Stromal cell of bone marrow (primary cell): ENCODE measurements at regions not wholly inside any gene's neighbourhood (a gene's known extent, or its start where the extent isn't known, plus 50 kb on each side); places are given as distances from the start of the nearest gene placed in this dataset.
A peak's percentile ranks its signal among the peaks of the same experiment; 100 is the strongest.

Experiments used
- DNase-seq: peaks from one replicate; pipeline ENCODE4 v3.0.0-alpha.2; 2012; ENCODE audit warnings: low read depth

DNA sequence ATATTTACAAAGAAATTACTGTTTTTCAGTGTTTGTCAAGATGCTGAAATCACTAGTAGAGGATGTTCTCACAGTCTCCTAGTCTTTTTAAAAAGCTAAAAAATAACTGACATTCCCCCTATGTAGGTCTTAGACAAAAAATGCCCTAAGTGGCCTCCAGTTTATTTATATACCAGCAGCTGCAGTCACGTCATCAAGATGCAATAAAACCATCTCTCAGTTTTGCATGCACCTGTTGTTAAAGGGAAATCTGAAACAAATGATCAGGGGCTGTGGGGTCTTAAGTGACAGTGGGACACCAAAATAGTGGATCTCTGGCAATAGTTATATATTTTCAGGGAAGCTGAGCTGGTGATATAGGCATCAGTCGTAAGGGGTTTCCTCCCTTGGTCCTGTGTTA is 146.5 kb upstream of the ARPP21 start:
- no peak for DNase-seq

DNA sequence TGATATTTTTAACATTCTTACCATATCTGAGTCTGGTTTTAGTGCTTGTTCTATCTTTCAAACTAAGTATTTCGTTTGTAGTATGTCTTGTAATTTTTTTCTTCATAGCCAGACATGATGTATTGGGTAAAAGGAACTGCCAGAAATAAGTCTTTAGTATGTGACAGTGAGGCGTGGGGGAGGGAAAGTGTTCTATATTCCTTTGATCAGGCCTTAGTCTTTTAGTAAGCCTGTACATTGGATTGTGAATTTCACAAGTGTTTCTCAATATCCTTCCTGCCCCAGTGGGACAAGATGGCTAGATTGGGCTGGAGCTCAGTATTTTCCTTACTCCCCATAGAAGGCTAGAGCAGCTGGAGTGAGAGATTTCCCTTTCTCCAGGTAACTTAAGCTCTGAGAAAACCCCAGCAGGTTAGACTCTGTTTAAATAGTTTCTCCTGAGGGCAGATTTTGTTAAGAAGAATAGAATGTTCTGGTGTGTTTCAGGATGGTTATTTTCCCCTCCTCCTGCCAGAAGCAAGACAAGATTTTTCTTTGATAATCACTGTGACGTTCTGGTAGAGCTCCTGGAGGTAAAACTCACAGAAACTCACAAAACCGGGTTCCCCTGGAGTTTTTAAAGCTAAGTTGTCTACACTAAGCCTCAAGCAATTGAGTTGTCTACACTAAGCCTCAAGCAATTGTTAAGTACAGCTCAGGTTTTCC is 140.7 kb upstream of the ARPP21 start:
- no peak for DNase-seq

DNA sequence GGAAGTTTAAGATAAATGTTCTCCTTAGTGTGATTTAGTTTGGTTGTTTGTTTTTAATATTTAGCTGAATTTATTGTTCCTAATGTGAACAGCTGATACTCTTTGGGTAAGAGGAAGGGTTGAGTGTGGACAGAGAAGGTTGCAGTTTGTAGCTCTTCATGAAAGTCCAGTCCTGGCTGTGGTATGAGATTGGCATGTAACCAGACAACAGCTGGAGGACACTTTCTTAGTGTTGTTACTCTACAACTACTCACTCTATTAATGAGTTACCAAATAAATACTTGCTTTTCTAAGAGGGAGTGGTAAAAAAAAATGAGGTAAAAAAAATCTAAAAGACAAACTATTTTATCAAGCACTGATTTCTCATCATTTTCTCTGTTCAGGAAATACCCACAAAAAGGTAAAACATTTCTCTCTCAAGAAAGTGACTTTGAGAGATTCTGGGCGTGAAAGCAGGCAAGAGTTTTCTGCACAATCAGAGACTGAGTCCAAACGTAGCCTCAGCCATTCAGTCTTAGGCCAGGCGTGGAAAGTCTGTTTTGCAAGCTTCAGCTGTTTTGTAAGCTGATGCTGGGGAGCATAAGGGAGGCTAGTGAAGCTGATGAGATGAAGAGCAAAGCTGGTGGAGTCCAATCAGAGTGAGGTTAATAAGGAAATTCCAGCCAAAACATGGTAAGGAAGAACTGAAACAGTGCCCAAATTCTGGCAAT is 138.5 kb upstream of the ARPP21 start:
- DNase-seq: no peak

DNA sequence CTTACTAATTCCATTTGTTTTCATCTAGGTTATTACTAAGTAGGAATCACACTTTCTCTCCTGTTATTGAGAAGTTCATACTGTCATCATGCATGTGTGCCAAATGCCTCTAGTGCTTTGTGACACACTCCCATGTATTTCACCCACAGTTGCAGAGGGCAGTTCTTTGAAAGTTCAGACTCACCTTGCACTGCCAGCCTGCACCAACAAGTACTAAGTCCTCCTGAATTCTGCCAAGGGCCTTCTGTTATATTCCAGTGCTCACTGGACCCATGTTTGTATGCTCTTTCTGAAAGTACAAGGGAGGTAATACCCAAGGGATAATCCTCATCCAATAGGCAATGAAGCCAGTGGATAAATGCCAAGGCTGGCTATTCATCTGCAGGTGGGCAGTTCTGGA is 136.6 kb upstream of the ARPP21 start:
- no peak for DNase-seq

DNA sequence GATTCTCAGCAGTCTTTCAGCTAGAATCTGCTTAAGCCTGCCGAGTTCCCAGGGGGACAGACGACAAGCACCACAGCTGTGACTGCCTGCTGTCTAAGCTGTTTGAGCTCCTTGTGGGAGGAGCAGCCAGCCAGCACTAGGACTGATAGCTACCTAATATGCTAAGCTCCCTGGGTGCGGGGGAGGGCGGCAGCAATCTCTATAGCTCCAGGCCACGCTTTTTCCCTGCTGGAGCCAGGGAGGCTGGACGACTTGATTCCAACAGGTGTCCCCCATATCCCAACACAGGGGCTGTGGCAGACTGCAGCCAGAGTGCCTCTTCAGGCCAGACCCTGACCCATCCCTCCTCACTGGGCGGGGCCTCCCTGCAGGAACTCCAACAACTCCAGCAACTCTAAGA is 134.1 kb upstream of the ARPP21 start:
- no peak for DNase-seq

DNA sequence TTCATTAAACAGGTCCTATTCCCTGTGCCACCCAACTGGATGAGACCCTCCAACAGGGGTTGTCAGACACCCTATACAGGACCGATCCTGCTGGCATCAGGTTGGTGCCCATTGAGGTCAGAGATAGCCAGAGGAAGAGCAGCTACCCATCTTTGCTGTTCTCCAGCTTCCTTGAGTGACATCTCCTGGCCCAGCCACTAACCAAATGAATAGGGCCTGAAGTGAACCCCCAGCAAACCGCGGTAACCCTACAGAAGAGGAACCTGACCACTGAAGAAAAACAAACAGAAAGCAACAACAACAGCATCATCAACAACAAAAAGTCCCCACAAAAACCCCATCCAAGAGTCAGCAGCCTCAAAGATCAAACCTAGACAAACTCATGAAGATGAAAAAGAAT is 133.6 kb upstream of the ARPP21 start:
- DNase-seq: no peak

DNA sequence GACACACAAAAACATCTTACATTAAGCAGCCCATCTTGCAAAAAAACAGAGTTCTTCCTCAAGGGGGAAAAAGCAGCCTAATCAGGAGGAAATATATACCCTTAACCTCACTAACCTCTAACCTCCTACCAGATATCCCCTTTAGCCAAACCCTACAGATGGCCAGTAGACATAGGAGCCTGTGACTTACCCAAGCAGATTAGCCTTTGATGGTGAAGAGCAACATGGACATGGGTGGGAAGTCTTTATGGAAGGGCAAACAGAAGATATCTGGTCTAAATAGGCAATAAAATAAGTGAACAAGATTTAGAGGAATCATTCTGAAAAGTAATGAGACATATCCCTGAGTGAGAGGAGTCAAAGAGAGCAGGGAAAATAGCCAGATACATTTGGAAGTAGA is 119.4 kb upstream of the ARPP21 start:
- no peak for DNase-seq

DNA sequence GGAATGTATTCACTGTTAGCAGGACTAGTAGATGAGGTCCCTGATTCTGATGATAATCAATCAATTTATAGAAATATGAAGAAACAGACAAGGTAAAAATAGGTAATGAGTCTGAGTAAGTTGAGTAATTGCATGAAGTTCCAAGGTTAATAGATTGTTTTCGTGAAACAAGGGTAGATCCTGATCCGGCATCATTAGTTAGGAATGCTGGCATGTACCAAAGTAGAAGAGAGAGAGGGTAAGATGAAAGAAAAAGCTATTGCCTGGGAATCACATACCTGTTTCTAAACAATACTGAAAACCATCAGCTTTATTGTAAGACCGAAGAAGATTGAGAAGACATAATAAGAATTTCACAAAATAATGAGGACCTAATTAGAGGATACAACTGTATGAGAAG is 118.1 kb upstream of the ARPP21 start:
- no peak for DNase-seq

DNA sequence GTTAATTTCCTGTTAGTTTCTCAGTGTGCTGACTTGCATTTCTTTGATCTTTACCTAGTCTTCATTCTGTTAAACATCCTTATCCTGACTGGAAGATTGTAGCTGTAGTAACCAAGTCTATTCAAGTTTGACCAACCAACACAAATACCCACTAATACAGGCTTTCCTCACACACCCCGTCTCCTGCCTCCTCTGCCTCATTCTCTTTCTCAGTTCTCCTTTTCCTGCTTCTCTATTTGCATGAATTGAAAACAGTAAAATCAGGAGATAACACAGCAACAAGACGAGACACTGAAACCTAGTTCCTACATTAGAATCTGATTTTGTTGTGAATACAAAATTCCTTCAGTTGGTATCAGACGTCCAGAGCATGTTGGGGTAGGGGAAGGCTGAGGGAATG is 116.9 kb upstream of the ARPP21 start:
- DNase-seq: no peak

DNA sequence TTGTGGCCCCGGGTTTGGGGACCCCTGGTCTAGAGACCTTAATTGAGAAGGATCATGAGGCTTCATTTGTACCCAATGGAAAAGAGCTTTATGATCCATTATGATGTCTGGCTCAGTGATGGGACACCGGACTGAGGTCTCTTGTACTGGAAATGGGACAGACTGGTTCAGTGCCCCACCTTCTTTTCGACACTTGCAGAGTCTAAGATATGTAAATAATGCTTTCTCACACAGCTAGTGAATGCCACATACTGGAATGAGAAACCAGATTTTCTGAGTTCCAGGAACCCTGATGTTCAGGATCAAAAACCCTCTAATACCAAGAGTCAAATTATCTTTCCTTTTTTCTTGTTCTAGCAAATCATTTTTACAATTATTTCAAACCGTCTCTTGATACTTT is 116.3 kb upstream of the ARPP21 start:
- no peak for DNase-seq

DNA sequence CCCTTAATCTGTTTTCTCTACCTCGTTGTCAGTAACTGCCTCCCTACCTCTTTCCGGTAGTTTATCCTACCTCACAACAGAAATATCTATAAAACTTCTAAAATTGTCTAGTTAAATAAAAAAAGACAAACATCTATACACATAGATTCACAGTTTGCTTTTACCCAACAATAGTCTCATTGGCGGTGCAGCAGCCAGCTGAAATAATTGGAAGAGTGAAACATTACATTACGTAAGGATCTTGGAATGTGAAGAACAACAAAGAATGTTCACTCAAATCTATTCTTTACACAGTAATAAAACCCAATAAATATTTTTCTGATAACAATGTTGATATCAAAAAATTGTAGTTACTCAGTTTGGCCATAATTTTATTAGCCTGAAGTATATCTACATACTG is 115.5 kb upstream of the ARPP21 start:
- DNase-seq: peak; percentile 2

DNA sequence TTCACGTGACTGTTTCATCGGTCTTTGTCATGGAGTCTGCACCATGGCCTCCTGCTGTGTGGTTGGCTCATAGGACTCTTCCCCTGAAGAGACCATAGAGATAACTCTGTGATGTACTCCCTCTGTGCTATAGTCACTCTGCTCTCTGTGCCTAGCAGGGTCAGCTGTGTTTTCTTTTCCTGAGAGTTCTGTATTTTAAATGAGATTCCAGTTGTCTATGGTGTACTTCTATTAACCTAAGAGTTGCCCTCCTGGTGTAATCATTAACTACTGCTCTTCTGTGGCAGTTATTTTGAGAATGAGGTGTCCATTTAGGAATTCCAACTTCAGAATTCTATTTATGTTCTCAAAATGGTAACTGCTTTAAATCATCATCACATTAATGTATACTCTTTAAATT is 114.5 kb upstream of the ARPP21 start:
- no peak for DNase-seq

DNA sequence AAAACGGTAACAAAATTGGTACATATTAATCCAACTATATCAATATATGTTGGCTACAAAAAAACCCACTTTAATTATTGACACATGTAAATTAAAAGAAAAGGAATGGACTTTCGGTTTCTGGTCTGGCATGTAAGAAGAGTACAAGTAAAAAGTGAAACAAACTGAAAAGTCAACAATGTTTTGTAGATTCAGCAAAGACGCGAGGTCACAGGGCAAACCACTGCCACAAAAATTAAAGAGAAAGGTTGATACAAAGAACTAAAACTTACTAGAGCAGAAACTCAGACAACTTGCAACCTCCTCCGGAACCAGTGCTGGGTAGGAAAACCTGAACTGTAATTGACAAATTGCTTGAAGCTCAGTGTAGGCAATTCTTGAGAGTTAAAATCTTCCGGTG is 110.6 kb upstream of the ARPP21 start:
- DNase-seq: no peak

DNA sequence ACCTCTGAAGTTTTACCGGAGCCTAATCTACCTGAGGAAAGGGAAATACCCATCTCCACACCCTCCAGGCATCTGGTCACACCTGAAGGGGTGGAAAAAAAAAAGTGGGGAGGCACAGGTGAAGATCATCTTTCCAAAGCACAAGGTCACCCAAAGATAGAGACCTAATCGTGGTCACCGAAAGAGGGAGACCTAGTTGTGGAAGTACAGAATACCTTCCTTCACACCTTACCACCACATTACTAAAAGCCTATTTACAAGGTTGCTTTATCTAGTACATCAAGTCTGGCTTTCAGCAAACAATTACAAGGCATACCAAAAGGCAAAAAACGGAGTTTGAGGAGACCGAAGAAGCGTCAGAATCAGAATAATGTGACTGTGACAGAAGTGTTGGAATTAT is 110.0 kb upstream of the ARPP21 start:
- DNase-seq: no peak

DNA sequence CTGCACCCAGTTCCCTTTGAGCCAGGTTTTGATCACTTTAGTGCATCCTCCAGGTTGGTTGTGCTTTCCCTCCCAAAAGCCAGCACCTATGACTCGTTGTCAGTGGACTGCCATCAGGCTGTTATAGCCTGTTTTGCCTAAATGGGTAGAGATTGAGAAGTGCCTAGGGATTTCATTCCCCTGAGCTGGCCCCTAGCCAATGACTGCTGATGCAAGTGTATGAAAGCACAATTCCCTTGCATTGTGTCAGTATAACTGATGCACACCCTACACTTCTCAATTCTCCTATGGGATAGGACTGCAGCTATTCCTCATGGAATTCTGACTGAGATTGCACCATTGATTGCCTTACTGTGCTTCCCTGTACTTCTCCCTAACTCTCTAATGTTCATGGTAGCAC is 102.1 kb upstream of the ARPP21 start:
- no peak for DNase-seq

DNA sequence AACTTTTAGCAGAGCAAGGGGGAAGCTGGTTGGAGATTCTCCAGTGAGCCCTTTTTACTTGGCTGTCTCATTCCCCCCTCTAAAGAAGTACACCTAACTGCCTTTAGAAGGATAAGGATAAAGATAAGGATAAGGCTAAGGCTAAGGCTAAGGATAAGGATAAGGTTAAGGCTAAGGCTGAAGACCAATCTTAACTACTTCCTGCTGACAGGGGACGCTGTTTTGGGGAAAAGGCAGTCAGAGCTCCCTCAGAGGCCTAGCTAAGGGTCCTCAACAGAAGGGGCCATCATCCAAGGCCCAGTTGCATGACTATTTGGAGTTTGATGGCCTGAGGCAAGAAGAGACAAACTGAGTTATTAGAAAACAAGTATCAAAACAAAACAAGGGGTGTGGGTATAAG is 94.3 kb upstream of the ARPP21 start:
- DNase-seq: no peak

DNA sequence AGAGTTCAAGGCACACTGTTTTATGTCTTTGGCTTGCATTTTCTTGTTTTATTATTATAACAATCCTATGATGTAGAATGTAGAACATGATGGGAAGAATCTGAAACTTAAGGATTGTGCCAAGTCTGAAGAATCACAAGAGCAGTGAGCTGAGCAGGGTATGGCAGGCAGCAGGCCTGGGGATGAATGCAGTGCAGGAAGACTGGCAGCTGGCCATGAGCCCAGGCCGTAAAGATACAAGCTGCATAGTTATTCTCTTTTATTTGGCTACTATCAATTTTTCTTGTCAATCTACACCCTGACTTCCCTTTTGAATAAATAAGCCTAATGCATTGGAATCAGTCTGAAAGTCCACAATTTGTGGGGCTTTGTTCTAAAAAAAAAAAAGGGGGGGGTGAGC is 89.6 kb upstream of the ARPP21 start:
- no peak for DNase-seq

DNA sequence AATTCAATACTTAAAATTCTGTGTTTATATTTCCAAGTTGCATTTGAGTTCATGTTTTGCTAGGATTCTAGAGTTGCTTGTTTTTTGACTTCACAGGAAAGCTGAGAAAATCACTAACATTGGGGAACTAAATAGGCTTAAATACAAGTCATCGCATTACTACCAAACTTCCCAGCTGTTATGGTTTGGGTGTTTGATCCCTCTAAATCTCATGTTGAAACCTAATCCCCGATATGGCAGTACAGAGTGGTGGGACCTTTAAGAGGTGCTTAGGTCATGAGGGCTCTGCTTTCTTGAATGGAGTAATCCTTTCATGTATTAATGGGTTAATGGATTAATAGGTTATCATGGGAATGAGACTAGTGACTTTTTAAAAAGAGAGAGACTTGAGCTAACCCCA is 77.2 kb upstream of the ARPP21 start:
- DNase-seq: no peak

DNA sequence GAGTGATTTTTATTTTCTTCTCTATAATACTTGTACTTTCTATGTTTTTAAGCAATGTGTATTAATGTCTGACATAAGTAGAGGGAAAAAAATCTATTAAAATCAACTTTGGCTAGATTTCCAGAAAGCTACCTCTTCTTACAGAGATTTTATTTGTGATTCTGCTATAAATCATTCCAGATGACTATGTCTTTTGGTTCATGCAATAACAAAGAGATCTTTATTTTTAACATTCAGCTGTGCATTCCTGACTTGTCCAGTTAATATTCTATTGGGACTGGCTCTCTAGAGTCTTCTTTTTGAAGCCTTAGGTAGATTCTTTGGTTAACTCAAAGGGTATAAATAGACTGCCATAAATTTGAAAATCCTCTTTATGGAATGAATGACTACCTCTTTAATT is 74.3 kb upstream of the ARPP21 start:
- no peak for DNase-seq
